Left ventricle myocardium inferior (tissue), 1 donor: ENCODE measurements at regions not wholly inside any gene's neighbourhood (a gene's known extent, or its start where the extent isn't known, plus 50 kb on each side); places are given as distances from the start of the nearest gene placed in this dataset.

Experiments
- DNase-seq: peaks from one replicate; pipeline ENCODE4 v3.0.0-alpha.2; 2020
- H3K27ac ChIP-seq: fragments of 200-600 bp; replicated peaks from 2 replicates; pipeline ENCODE4 v1.8.0; 2021
- H3K27me3 ChIP-seq: fragments of 200-600 bp; 2 replicates; pipeline ENCODE4 v1.8.0; 2021; ENCODE audit warnings: low read depth
- H3K36me3 ChIP-seq: fragments of 200-600 bp; 2 replicates; pipeline ENCODE4 v1.8.0; 2021
- H3K4me1 ChIP-seq: fragments of 200-600 bp; 2 replicates; pipeline ENCODE4 v1.8.0; 2021
- H3K4me3 ChIP-seq: fragments of 200-600 bp; 2 replicates; pipeline ENCODE4 v1.8.0; 2021; ENCODE audit warnings: mild to moderate bottlenecking, moderate library complexity
- H3K9me3 ChIP-seq: fragments of 200-600 bp; replicated peaks from 2 replicates; pipeline ENCODE4 v1.8.0; 2021
- intact Hi-C: fragments of 100-400 bp; cut with micrococcal nuclease; formaldehyde crosslinking; loops from one replicate; pipeline ENCODE4 v1.11.0; 2022
- TF ChIP-seq, protein P1 (sequence below): fragments of 200-600 bp; IDR thresholded peaks from 2 replicates; pipeline ENCODE4 v1.8.0; 2021; ENCODE audit warnings: antibody characterized with exemption, mild to moderate bottlenecking, borderline replicate concordance
- donor health status: DM: no; HTN: yes; CAD: no; lungs with severe emphysema.

DNA sequence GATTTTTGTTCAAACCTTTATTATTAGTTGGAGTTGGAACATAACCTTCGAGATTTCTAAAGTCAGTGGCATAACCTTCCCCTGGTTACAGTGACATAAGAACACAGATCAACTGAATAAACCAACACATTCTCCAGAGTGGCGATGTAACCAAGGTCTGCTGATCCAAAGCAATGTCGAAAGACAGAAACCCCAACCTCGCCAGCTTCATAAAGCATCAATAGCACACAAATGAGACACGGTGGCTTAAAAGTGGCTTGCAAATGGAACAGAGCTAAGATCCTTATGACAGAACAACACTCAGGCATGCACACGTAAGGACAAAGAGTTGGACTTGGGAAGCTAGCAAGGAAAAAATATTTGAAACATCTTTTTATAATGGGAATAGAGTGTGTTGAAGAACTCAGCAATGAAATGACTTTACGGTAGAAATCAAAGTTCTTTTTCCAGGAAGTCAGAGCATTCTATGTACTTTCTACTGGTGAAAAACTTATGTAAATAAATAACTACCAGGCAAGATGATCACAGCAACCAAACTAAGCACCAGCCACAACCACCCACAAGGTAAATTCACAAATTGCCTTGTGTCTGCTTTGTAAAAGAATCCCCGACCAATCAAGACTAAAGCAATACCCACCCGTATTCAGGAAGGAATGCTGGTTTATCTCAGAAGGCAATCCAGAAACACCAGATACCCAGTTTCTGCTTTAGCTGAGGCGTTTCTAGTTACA lies 61.0 kb upstream of the NHSL1 start:
- Histone ChIP-seq H3K4me3 (no peak overlapping the region), H3K4me1 (peaks cover 7% of the 10 kb centered on the region), H3K36me3 (no peaks in the 10 kb centered on the region), H3K27me3 (no peaks in the 10 kb centered on the region), H3K27ac (no peak overlapping the region), H3K9me3 (no peaks in the 10 kb centered on the region)
- no peak for DNase-seq
- intact Hi-C loops: no loop called here
- TF ChIP-seq, protein P1, sequence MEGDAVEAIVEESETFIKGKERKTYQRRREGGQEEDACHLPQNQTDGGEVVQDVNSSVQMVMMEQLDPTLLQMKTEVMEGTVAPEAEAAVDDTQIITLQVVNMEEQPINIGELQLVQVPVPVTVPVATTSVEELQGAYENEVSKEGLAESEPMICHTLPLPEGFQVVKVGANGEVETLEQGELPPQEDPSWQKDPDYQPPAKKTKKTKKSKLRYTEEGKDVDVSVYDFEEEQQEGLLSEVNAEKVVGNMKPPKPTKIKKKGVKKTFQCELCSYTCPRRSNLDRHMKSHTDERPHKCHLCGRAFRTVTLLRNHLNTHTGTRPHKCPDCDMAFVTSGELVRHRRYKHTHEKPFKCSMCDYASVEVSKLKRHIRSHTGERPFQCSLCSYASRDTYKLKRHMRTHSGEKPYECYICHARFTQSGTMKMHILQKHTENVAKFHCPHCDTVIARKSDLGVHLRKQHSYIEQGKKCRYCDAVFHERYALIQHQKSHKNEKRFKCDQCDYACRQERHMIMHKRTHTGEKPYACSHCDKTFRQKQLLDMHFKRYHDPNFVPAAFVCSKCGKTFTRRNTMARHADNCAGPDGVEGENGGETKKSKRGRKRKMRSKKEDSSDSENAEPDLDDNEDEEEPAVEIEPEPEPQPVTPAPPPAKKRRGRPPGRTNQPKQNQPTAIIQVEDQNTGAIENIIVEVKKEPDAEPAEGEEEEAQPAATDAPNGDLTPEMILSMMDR: no peak

DNA sequence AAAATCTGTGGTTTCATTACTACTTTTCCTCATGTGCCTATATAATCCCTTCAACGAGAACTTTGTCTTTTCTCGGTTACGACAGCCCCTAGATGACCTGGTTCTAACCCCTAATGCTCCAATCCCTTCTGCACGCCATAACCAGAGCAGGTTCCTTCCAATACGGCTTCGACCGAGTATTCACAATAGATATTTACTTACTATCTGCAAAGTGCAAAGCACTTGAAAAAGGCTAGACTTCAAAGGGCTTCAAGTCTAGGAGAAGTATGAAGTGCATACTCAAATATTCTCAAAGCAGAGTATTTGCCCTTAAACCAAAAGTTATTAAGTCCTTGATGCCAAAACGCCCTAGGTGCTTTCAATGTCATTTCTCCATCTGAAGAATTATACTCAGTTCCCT lies 63.4 kb upstream of the NHSL1 start:
- Histone ChIP-seq H3K36me3 (no peaks in the 10 kb centered on the region), H3K4me1 (no peaks in the 10 kb centered on the region), H3K27me3 (no peaks in the 10 kb centered on the region), H3K9me3 (no peaks in the 10 kb centered on the region), H3K27ac (no peak overlapping the region), H3K4me3 (no peak overlapping the region)
- TF ChIP-seq, protein P1: no peak
- intact Hi-C loops: no loop called here
- DNase-seq: no peak

DNA sequence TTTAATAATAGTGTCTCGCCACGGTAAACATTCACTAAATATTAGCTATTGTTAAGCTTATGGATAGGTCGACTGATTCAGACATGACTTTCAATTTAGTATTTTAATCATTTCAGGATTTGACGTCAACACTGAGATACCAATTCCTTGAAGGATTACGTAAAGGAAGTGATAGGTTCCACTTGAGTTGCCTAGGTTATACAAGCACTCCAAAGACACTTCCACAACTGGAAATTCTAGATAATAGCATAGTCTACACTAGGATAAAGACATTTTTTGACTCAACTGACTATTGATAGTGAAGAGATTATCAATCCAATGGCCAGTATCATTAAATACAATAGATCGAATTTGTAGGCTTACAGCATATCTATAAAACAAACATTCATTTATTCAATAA lies 63.9 kb upstream of the NHSL1 start:
- Histone ChIP-seq H3K4me1 (no peaks in the 10 kb centered on the region), H3K27ac (no peak overlapping the region), H3K27me3 (no peaks in the 10 kb centered on the region), H3K36me3 (no peaks in the 10 kb centered on the region), H3K4me3 (no peak overlapping the region), H3K9me3 (no peaks in the 10 kb centered on the region)
- no peak for DNase-seq
- TF ChIP-seq, protein P1: no peak
- intact Hi-C loops: no loop called here

DNA sequence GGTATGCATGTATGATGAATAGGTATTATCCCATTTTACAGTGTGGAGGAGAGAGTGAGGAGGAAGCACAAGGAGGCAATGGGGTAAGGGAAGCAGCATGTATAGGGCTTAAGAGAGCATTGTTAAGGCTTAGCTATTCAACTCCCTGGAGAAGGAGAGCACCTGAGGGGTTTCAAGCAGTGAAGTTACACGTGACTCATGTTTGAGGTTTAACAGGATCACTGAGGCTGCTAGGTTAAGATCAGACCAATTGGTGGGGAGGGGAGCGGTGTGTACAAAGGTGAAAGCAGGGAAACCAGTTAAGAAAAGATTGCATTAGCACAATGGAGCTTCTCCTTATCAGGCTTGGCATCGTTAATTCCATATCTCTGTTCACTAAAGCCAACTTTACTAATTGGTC lies 64.4 kb upstream of the NHSL1 start:
- H3K27me3 ChIP-seq: no peaks in the 10 kb centered on the region
- TF ChIP-seq, protein P1: no peak
- H3K27ac ChIP-seq: no peak overlapping the region
- H3K36me3 ChIP-seq: no peaks in the 10 kb centered on the region
- intact Hi-C loops: no loop called here
- no peak overlapping the region for H3K4me3 ChIP-seq
- H3K4me1 ChIP-seq: no peaks in the 10 kb centered on the region
- no peak for DNase-seq
- H3K9me3 ChIP-seq: no peaks in the 10 kb centered on the region

DNA sequence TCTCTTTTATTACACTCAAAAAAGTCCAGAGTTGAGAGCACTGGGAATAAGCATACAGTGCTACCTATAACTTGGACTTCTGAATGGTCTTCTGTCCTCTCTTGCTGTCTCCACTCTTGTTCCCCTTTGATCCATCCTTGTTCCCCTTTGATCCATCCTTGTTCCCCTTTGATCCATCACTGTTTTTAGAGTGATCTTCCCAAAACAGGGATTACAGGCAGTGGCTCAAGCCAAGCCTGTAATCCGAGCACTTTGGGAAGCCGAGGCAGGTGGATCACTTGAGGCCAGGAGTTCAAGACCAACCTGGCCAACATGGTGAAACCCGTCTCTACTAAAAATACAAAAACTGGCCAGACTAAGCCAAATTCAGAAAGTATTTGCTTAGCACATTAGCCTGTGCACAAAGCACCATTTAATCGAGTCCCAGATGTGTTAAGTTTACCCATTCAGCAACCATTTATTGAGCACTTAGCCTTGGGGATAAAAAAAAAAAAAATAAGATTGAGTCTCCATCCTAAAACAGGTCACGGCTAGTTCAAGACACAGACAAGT lies 65.0 kb upstream of the NHSL1 start:
- Histone ChIP-seq H3K4me1 (peaks cover 1% of the 10 kb centered on the region), H3K27me3 (no peaks in the 10 kb centered on the region), H3K9me3 (no peaks in the 10 kb centered on the region), H3K36me3 (no peaks in the 10 kb centered on the region), H3K4me3 (no peak overlapping the region), H3K27ac (no peak overlapping the region)
- TF ChIP-seq, protein P1: no peak
- intact Hi-C loops: no loop called here
- no peak for DNase-seq
